Embryonic facial prominence (tissue), 1 donor: ENCODE measurements at regions not wholly inside any gene's neighbourhood (a gene's known extent, or its start where the extent isn't known, plus 50 kb on each side); places are given as distances from the start of the nearest gene placed in this dataset.
"Not testable (repeated sequence)": the region's sequence is repeated elsewhere in the genome, so short reads cannot be mapped to it uniquely, and the experiment has no call there.

Experiments
- DNase-seq: peaks from one replicate; pipeline ENCODE4 v3.0.0-alpha.2; 2016; ENCODE audit errors: extremely low spot score

DNA sequence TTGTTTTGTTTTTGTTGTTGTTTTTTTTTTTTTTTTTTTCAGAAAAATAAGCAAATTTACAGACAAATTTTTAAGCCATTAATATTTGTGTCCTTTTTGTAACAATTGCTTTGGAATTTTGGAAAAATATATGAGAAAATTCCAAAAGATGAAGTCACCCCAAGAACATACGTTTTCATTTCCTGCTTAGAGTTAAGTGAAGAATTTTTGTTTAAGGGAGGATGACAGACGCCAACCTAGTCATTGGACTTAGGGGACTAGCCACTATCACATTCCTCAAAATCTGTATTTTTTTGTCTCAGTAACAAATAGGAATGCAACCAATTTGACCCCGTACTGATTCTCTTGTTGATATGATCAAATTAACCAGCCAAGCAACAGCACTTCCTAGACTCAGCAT lies 433.9 kb upstream of the SLC30A5 start:
- no peak for DNase-seq

DNA sequence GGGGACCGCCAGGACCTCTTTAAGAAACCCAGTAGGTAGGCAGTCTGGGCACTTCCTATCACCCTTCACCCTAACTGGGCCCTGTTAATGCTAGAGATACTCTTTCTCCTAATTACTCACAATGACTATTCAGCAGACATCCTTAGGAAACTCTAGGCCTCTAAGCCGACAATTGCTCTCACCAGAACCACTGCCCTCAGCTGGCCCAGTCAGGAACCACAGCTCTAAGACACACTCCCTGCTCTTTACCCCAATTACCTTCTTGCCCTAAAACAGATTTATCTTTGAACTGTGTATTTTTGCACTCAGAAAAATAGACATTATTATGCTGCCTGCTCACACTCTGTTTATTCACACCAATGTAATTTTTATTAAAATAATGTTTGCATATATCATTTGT lies 432.6 kb upstream of the SLC30A5 start:
- no peak for DNase-seq

DNA sequence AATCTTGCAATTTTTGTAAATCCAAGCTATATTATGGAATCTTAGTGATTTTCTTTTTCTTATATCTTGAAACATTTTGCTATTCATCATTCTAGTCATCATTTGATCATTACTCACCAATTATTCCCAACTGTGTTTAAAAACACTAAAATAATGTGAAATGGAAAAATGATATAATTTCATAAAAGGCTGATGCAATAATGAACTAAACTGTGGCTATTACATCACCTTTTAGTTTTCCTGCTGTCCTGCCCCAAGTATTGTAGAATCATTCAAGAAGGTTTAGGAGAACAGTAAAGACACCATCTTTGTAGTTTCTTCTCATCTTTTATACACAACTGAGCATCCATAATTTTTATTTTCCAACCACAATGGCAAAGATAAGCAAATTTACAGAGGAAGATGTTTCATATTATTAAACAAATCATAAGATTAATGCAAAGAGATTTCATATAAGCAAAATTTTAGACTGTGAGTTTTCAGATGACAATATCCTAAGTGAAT lies 431.0 kb upstream of the SLC30A5 start:
- no peak for DNase-seq

DNA sequence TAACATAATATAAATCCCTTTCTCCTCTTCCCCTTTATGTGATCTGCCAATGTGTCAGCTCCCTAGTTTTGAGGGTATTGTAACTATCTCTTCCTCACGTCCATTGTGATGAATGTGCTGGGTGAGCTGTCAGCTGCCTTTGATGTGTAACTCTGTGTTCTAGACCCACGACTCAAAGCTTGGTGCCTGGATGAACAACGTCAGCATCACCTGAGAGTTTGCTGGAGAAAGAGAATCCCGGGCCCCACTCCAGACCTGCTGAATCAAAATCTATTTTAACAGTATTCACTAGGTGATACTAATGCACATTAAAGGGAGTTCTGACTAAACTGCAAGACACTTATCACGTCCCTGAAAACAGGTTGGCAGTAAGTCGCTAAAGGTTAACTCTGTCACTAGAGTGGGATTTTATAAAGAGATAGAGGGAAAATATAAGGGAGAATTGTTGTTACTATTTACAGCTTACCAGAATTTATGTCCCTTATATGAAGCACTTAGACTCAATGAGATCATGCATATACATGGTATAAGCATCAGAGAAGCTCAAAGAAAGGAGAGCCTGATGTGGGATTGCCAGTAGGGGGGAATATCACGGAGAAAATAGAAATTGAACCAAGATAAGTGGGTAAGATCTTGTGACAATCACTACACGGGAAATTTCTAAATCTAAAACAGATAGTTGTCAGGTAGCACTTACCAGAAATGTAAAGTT lies 423.8 kb upstream of the SLC30A5 start:
- no peak for DNase-seq

DNA sequence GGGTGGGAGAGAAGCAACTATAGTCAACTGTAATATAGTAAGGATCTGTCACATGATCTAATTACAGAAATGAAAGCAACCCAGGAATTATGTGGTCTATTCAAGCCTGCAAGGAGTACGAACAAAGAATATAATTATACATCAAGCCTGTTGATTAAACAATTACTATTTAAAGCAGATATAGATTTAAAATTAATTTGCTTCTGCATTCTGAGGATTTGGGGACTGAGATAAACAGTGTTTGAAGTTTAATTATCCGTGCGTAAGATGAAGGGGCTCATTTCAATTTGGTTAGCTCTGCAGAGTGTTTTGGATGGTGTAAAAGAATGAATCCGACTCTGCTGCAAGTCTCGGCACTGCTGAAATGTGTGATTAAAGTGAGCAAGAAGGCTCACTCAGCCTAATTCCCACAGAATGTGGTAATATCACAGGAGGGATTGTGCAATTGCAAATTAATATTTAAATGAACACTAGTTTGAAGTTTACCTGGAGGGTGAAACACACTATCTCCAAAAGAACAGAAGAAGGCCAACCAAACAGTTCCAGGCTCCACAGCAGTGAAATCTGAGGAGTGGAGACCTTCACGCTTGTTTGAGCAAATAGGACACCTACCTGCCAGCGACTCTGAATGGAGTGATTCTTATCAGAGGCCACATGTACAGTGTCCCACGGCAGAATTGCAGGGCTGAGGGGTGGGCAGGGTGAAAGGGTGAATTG lies 420.6 kb upstream of the SLC30A5 start:
- DNase-seq: no peak

DNA sequence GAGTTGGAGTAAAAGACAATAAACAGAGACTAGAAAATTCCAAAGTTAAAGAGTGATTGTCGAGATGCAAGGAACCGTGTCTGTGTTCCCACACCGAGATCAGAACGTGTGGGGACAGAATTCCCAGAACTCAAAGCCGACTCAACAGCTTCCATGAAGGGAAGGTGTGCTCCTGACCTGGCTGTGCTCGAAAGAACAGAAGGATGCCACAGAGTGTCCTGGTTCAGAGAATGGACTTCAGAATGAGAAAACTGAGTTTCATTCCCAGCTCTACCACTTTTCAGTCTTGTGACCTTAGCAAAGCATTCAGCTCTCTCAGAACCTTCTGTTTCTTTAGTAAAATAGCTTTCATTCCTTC lies 420.0 kb upstream of the SLC30A5 start:
- DNase-seq: no peak

DNA sequence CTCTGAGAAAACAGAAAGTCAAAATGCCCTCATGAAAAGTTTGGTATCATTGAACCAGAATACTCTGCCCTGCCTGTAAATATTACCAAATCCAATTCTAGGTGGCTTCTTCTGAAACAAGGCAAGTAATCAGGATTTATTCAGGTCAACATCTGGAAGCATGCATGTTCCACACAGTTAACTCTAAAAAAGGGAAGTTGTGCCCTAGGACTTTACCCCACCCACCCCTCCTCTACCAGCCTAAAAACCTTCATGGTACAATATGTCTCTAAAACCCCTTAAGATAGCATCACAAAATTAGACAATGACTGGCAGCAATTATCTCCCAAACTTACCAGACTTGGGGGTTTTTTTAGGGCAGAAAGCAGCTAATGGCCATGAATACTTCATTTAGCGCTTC lies 414.8 kb upstream of the SLC30A5 start:
- no peak for DNase-seq

DNA sequence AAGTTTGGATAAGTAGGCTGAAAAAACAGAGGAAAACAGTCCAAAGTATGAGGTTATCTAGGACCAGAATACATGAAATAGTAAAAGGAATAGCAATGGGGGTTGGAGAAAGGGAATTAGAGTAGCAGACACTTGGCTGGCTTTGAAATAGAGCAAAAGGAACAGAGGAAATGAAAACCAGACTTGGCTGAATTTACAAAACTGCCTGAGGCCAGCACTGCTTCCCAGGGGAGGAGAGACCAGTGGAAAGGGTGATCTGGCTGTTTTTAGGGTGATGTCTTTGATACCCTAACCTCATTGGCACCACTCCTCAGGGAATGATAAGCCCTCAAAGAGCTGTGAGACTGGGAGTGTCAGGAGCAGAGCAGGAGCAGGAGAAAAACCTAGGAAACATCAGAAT lies 413.4 kb upstream of the SLC30A5 start:
- no peak for DNase-seq

DNA sequence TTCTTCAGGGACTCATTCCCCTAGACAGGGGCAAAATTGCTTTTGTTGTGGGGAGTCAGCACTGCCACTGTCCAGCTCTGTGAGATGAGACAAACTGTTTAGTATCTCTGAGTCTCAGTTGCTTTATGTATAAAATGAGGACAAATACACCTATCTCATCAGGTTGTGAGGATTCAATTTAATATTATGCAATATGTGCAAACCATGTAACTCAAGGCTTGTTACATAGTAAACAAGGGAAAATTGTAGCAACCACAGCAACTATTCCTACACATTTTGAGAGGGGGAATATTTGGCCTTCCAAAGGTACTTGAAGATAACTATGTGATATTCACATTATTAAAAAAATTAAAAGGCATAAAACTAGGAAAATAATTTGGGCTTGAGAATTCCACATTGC lies 411.9 kb upstream of the SLC30A5 start:
- DNase-seq: no peak

DNA sequence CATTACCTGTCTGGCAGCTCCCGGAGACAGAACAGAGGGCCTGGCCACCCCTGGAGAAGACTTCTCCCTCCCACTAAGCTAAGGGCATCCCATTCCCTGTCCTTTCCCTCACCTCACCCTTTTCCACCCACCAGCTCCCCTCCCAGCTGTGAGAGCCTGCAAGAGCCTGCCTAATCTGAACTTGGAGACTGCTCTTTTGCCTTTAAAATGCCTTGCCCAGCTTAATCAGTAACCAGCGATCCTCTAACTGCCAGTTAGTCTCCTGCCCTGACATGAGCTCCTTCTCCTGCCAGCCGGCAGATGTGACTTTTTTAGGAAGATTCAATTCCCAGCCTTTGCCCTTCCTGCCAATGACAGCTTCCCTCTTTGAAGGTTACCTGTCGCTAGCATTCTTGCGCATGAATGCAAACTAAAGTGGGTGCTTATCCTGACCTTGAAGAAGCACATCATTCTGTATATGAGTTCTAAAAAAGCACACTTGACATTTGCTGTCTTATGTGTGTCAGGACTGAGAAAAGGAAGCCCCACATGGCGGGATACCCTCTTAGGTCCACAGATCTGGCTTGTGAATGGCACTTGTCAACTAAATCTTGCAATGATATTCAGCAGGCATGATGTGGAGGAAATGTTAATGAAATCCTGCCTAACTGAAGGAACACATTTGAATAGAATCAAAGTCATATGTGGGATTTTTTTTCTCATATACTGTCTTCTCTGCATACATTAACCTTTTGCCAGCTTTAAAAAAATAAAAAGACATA lies 411.2 kb upstream of the SLC30A5 start:
- no peak for DNase-seq

DNA sequence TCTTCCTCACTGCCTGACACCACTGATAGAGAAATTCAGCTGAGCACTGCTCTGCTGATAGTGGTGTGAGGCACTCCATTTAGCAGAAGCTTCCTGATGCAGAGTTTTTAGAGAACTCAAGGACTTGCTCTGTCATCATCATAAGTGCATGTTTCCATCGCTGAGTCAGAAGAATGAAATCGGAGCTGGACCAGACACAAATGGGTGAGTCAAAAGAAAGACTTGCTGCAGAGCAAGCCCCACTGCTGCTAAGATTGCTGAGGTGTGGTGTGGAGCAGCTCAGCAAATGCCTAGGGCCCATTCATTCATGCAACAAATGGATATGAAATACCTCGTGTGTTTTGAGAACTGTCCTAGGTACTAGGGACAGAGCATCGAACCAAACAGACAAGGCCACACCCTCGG lies 410.2 kb upstream of the SLC30A5 start:
- DNase-seq: no peak

DNA sequence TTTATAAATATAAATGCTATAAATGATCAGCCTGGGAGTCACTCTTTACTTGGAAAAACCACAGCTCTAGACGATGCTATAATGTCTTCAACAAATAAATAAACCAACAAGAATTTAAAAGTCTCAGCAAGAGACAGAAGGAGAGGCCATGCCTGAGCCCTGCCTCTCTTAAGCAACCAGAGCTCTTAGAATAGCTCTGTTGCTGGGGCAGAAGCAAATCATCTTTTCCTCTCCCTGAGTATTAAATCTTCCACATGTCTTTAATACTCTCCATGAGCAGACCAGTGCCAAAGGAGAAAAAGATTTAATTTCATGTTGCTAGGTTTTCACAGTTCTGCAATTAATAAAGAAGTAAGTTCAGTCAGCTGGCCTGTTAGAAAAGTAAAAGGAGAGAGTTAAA lies 408.0 kb upstream of the SLC30A5 start:
- DNase-seq: no peak

DNA sequence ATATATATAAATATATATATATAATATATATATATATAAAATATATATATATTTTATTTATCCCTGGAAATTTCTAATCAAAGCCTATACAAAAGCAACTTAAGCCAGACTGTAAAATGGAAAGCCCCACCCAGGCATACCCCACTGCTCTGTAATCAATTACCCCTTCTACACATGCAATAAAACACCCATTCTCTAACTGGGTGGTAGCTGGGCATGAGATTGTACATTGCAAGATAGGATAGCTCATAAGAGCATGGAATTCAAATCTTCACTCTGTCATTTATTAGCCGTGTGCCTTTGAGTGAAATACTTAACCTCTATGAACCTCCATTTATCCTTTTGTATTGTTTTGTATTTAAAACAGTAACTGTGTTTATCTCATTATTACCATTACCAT lies 405.3 kb upstream of the SLC30A5 start:
- DNase-seq: no peak

DNA sequence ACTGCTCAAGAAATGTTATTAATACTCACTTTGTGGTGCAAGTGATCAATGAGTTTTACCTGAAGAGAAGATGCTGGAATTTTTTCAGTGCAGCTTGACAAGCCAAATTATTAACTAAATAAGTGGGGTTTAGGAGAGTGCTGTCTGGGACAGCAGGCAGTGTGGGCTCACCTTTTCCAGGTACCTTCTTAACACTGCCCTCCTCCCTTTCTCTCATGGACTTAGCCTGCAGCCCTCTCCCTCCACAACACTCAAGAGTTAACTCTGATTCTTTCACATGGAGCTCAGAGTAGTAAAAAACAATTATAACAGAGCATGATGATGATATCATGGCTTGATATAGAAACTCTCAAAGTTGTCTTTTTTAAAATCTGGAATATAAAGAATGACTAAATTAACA lies 404.8 kb upstream of the SLC30A5 start:
- no peak for DNase-seq

DNA sequence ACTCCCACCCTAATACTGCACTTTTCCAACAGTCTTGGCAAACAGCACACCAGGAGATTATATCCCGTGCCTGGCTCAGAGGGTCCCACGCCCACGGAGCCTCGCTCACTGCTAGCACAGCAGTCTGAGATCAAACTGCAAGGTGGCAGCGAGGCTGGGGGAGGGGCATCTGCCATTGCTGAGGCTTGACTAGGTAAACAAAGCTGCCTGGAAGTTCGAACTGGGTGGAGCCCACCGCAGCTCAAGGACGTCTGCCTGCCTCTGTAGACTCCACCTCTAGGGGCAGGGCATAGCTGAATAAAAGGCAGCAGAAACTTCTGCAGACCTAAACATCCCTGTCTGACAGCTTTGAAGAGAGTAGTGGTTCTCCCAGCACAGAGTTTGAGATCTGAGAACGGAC lies 401.9 kb upstream of the SLC30A5 start:
- DNase-seq: not testable (repeated sequence)

DNA sequence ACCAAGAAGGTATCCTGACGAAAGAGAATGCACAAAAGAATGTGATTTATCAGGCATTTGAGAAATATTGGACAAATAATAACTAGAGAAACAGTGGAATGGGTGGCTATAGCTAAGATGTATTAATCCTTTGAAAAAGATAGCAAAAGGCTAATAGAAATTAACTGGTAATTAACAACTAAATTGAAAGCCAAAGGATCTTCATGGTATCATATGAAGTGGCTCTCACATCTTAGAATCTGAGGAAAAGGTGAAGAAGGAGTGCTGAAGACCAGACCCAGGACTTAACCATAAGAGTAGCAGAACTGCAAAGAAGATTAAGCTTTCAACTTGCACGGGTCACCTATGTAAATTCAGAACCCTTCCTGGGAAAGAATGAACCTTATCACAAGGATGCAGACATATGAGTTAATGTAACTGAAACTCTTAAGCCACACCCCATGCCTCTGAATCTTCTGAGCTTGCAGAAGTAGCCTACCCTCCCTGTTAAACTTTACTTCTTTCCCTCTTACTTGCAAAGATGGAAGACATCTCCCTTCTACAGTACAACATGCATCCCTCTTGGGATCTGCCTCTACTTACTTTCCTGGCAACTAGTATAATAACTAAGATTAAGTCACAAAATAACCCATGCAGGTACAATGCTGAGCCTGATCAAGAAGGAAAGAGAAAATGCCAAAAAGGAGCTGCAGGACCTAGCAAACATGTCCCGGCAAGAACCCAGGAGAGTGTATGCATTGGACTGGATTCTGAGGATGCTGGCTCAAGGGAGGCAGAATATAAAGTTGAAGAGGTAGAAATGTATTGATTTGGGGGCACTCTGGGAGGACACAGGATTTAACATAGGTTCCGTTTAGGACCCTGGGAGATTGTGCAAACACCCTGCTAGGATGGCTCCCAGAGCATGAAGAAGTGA lies 395.5 kb upstream of the SLC30A5 start:
- DNase-seq: no peak

DNA sequence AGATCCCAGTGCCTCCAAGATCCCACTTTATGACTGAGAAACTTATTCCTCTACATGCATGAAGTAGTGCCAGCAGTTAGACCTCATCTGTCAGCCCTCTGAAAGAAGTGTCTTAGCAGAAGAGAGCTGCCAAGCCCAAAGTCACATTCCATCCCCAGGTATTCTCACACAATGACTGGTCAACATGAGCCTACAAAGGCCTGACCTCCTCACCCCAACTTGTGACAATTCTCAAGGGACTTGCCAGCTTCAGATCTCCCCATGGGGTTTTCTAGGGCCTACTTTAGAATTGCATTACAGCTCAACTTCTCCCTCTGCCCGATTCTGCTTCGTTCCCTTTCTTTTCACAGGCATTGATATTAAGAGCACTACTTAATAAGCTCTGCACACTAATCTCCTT lies 393.8 kb upstream of the SLC30A5 start:
- no peak for DNase-seq

DNA sequence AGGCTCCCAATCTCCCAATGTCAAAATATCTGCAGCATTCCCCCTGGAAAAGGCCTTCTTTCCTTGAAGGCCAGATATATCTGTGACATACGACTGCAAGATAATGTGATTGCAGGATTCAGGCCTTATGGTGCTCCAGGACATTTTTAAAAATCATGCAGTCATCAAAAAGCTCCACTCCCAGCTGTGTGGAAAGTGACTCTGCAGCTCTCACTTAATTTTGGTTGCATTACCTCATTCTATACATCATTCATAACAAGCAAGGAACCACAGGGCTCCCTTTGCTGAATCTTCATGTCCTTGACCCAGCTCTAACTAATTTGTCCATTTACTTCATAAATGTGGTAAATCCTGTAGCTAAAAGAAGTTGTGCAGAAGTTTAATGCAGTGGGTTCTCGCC lies 386.2 kb upstream of the SLC30A5 start:
- DNase-seq: no peak

DNA sequence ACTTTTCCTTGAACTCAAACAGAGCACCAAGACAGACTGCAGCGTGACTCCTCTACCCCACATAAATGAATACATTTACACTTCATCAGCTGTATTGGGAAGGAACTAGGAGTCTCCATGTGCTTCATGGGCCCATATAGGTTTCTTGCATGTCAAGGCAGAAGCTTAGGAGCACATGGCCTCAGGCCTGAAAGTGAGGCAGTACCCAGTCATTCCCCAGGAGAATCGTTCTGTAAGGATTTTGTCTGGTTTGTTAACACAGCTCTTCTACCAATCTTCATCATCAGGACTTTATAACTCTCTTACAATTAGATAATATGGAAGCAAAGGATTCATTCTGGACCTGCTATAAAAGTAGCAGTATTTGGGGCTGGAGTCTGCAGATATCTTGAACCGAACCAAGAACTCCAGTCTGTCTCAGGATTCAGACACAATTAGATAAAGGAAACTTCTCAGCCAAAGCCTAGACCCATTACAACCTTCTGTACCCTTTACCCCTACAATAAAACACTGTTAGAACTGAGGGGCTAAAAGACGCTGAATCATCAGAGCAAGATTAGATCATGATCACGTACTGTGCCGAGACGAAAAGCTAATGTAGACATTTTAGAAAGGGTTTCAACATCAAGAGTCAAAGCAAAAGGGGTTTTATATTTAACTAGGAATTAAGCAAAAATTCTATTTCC lies 385.5 kb upstream of the SLC30A5 start:
- DNase-seq: no peak

DNA sequence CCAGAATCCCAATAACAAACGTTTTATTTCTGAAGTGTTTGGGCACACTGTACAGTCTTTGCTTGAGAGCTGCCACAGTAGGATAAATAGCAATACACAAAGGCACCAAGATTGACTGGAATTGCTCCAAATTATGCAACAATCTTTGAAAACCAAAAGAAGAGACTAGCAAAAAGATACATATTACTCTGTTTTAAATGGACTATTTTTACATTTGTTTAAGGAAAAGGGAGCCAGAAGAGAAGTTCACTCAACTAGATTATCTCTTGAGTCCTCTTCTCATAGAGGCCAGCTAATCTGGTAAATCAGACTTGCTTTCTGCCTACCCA lies 385.0 kb upstream of the SLC30A5 start:
- no peak for DNase-seq

DNA sequence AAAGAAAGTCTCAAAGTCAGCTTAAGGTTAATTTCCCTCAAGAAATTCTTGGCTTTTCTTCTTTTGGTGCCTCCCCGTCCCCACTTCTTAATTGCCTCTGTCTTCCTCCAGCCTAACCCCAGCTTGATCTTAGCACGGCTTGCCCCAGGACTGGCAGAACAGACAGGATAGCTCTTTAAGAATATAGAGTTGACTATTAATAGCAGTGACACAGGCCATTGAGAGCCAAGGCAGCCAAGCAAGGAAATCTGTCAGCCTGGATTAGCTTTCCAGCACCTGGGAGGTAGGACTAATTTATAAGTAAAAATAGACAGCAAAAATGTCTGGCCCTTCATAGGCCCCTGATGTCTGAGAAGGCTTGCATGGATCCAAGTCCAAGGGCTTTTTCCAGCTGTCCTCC lies 384.6 kb upstream of the SLC30A5 start:
- no peak for DNase-seq
